ENCODE measurements at regions not wholly inside any gene's neighbourhood (a gene's known extent, or its start where the extent isn't known, plus 50 kb on each side); places are given as distances from the start of the nearest gene placed in this dataset.

- no peak for TF ChIP-seq CTCF (IDR thresholded peaks at IDR 0.05)
- no peak for TF ChIP-seq POLR2A (IDR thresholded peaks at IDR 0.05)
- WGBS, 2 donors = 99 to 100% methylated on average over 2 to 3 of the region's 3 CpGs
- no peaks in the 10 kb centered on the region for H3K36me3 ChIP-seq
- H3K27ac ChIP-seq = peak overlapping the region in 2 of 3 donors; percentile 32 to 55
- H3K4me3 ChIP-seq (replicated peaks in 1 of 3) = no peak overlapping the region
- no peak for DNase-seq
- H3K4me1 ChIP-seq = peaks cover 23 to 42% of the 10 kb centered on the region in 2 donors
- H3K27me3 ChIP-seq = no peaks in the 10 kb centered on the region
- H3K9me3 ChIP-seq = no peaks in the 10 kb centered on the region
- intact Hi-C loops (cut with DNase I) = no loop called here
These were observed 56.2 kb upstream of the PTGR2 start for GRCh38 chr14:73795466-73795865.

- Histone ChIP-seq H3K9me3 (no peaks in the 10 kb centered on the region), H3K27me3 (no peaks in the 10 kb centered on the region), H3K27ac (peak overlapping the region in 2 of 3 donors; percentile 14 to 55), H3K36me3 (no peaks in the 10 kb centered on the region), H3K4me3 (replicated peaks in 1 of 3) (no peak overlapping the region), H3K4me1 (peaks cover 23 to 51% of the 10 kb centered on the region in 2 donors)
- 42 to 49% methylated on average over 1 of the region's 1 CpG for WGBS, 2 donors
- DNase-seq = no peak
- TF ChIP-seq CTCF (IDR thresholded peaks at IDR 0.05) (no peak), POLR2A (IDR thresholded peaks at IDR 0.05) (no peak)
- intact Hi-C loops (cut with DNase I) = no loop called here
These were observed 57.5 kb upstream of the PTGR2 start for GRCh38 chr14:73794146-73794545.

GRCh38 chr14:73792481-73792880 lies 59.1 kb upstream of the PTGR2 start:
- no peaks in the 10 kb centered on the region for H3K27me3 ChIP-seq
- TF ChIP-seq CTCF (IDR thresholded peaks at IDR 0.05) = no peak
- TF ChIP-seq POLR2A (IDR thresholded peaks at IDR 0.05) = no peak
- H3K4me3 ChIP-seq (replicated peaks in 1 of 3) = no peak overlapping the region
- DNase-seq = no peak
- WGBS, 2 donors = 91 to 94% methylated on average over 4 of the region's 4 CpGs
- H3K27ac ChIP-seq = no peak overlapping the region
- intact Hi-C loops (cut with DNase I) = no loop called here
- no peaks in the 10 kb centered on the region for H3K9me3 ChIP-seq
- no peaks in the 10 kb centered on the region for H3K36me3 ChIP-seq
- peaks cover 18 to 52% of the 10 kb centered on the region in 2 donors for H3K4me1 ChIP-seq

GRCh38 chr14:73789989-73790581 lies 61.5 kb upstream of the PTGR2 start:
- Histone ChIP-seq H3K4me1 (peaks cover 30 to 51% of the 10 kb centered on the region in 2 donors), H3K27me3 (no peaks in the 10 kb centered on the region), H3K36me3 (no peaks in the 10 kb centered on the region), H3K9me3 (no peaks in the 10 kb centered on the region), H3K27ac (peak overlapping the region; percentile 69 to 98 (median 90)), H3K4me3 (replicated peaks in 1 of 3) (no peak overlapping the region)
- DNase-seq = peak; percentile 28 to 35
- intact Hi-C loops (cut with DNase I) = no loop called here
- TF ChIP-seq CTCF (IDR thresholded peaks at IDR 0.05) (no peak), POLR2A (IDR thresholded peaks at IDR 0.05) (peak in 1 of 2 donors; percentile 29)
- 74 to 81% methylated on average over 10 of the region's 10 CpGs for WGBS, 2 donors

GRCh38 chr14:73788701-73789551 lies 62.7 kb upstream of the PTGR2 start:
- TF ChIP-seq CTCF (IDR thresholded peaks at IDR 0.05) (no peak), POLR2A (IDR thresholded peaks at IDR 0.05) (no peak)
- no peak overlapping the region for H3K4me3 ChIP-seq (replicated peaks in 1 of 3)
- 68 to 80% methylated on average over 6 of the region's 6 CpGs for WGBS, 2 donors
- H3K27me3 ChIP-seq = no peaks in the 10 kb centered on the region
- peak overlapping the region; percentile 69 to 98 (median 90) for H3K27ac ChIP-seq
- intact Hi-C loops (cut with DNase I) = no loop called here
- no peak for DNase-seq
- H3K9me3 ChIP-seq = no peaks in the 10 kb centered on the region
- peaks cover 35 to 53% of the 10 kb centered on the region in 2 donors for H3K4me1 ChIP-seq
- no peaks in the 10 kb centered on the region for H3K36me3 ChIP-seq

Data from thyroid gland (tissue), 4 donors.